ENCODE measurements at regions not wholly inside any gene's neighbourhood (a gene's known extent, or its start where the extent isn't known, plus 50 kb on each side); places are given as distances from the start of the nearest gene placed in this dataset.
A peak's percentile ranks its signal among the peaks of the same experiment; 100 is the strongest.

DNA sequence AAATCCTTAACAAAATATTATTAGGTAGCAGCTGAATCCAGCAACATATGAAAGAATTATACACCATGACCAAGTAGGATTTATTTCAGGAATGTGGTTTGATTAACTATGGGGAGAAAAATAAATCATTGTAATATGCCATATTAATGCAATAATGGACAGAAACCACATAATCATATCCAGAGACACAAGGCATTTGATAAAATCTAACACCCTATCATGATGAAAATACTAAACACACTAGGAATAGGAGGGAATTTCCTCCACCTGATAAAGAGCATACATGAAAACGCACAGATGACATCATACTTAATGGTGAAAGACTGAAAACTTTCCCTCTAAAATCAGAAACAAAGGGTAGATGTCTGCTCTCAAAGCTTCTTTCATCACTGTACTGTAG is 238.9 kb downstream of the PHLDA1 start:
- no peak for FAIRE-seq
- CTCF ChIA-PET (ENCODE audit: low intra/inter-chr PET ratio, low total read pairs) = no interaction called here

DNA sequence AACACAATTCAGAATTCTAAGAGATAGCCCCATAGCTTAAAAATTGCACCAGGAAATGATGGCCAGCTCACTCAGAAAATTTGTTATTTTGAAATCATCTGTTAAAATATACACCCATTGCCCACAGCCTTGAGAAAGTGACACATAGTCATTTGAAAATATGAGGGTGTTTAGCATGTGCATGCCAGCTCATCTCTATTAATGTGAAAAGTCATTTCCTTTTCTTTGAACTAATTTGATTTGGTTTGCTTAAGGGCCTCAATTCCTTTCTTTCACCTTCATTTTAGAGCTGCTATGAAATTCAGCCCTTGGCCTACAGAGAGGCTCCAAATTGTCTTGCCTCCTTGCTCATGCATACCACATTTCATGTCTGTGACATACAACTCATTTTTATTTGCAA is 241.4 kb downstream of the PHLDA1 start:
- DNase-seq (ENCODE audit: low spot score) = no peak
- no peak overlapping the region for H3K4me3 ChIP-seq (replicated peaks in 1 of 3; ENCODE audit: insufficient read depth in 1 of 3, low read depth in 2 of 3, low read length in 3 of 3)
- H3K27me3 ChIP-seq (ENCODE audit: control insufficient read depth in 1 of 2, insufficient read depth in 2 of 2, low read length in 2 of 2) = no peaks in the 10 kb centered on the region
- H3K9ac ChIP-seq (ENCODE audit: insufficient read depth, low read depth, low read length) = no peak overlapping the region
- H3K27ac ChIP-seq (ENCODE audit: extremely low read length, insufficient read depth, low read length) = no peak overlapping the region
- H3K79me2 ChIP-seq (ENCODE audit: insufficient read depth, low read length) = no peaks in the 10 kb centered on the region
- BruUV-seq (replicated peaks) = no TSS peak
- H3K9me3 ChIP-seq (ENCODE audit: low read length) = no peaks in the 10 kb centered on the region
- H3K4me1 ChIP-seq (ENCODE audit: insufficient read depth, low read length) = peaks cover under 1% of the 10 kb centered on the region
- H4K20me1 ChIP-seq (ENCODE audit: insufficient read depth, low read length) = no peaks in the 10 kb centered on the region
- ATAC-seq = no peak
- ChIA-PET CTCF (ENCODE audit: low intra/inter-chr PET ratio, low total read pairs) (no interaction called here), POLR2A (no interaction called here)
- intact Hi-C loops (cut with micrococcal nuclease; ENCODE audit: unreplicated experiment) = no loop called here
- FAIRE-seq = no peak
- in situ Hi-C loops (cut with HindIII; ENCODE audit: extremely low pct_ligation_motif_present, low pct_unique_long_range_greater_than_20kb) = no loop called here
- no peak overlapping the region for H2AFZ ChIP-seq (ENCODE audit: low read length)
- no peaks in the 10 kb centered on the region for H3K36me3 ChIP-seq (replicated peaks in 1 of 2; ENCODE audit: control insufficient read depth in 1 of 2, insufficient read depth in 2 of 2, low read length in 2 of 2)
- H3K4me2 ChIP-seq (ENCODE audit: low read depth, low read length) = no peak overlapping the region
- no peak for TF ChIP-seq THYN1 (CRISPR knock-in tag; IDR thresholded peaks at IDR 0.05; ENCODE audit: borderline replicate concordance, low read depth)
- TF ChIP-seq ZKSCAN1 (IDR thresholded peaks at IDR 0.05; ENCODE audit: low read length) = no peak
- TF ChIP-seq KLF11 (CRISPR knock-in tag; IDR thresholded peaks at IDR 0.05) = no peak
- no peak for TF ChIP-seq KLF12 (CRISPR knock-in tag; IDR thresholded peaks at IDR 0.05; ENCODE audit: borderline replicate concordance)
- no peak for TF ChIP-seq FOXK1 (CRISPR knock-in tag; IDR thresholded peaks at IDR 0.05; ENCODE audit: borderline replicate concordance, low read depth)
- TF ChIP-seq SMAD3 (CRISPR knock-in tag; IDR thresholded peaks at IDR 0.05) = no peak
- TF ChIP-seq RAD51 (IDR thresholded peaks at IDR 0.05; ENCODE audit: borderline replicate concordance) = no peak
- no peak for TF ChIP-seq KMT2B (CRISPR knock-in tag; IDR thresholded peaks at IDR 0.05)

More for the DNA sequence above, 238.9 kb downstream of the PHLDA1 start:
- Histone ChIP-seq H3K9me3 (ENCODE audit: low read length) (no peaks in the 10 kb centered on the region), H3K4me2 (ENCODE audit: low read depth, low read length) (no peak overlapping the region), H3K27me3 (ENCODE audit: control insufficient read depth in 1 of 2, insufficient read depth in 2 of 2, low read length in 2 of 2) (no peaks in the 10 kb centered on the region), H3K9ac (ENCODE audit: insufficient read depth, low read depth, low read length) (no peak overlapping the region), H3K4me3 (replicated peaks in 1 of 3; ENCODE audit: insufficient read depth in 1 of 3, low read depth in 2 of 3, low read length in 3 of 3) (no peak overlapping the region), H3K79me2 (ENCODE audit: insufficient read depth, low read length) (no peaks in the 10 kb centered on the region), H4K20me1 (ENCODE audit: insufficient read depth, low read length) (no peaks in the 10 kb centered on the region), H3K4me1 (ENCODE audit: insufficient read depth, low read length) (peaks cover 3% of the 10 kb centered on the region), H2AFZ (ENCODE audit: low read length) (no peak overlapping the region), H3K27ac (ENCODE audit: extremely low read length, insufficient read depth, low read length) (no peak overlapping the region), H3K36me3 (replicated peaks in 1 of 2; ENCODE audit: control insufficient read depth in 1 of 2, insufficient read depth in 2 of 2, low read length in 2 of 2) (no peaks in the 10 kb centered on the region)
- POLR2A ChIA-PET = no interaction called here
- BruUV-seq (replicated peaks) = no TSS peak
- DNase-seq (ENCODE audit: low spot score) (no peak), ATAC-seq (no peak)
- in situ Hi-C loops (cut with HindIII; ENCODE audit: extremely low pct_ligation_motif_present, low pct_unique_long_range_greater_than_20kb) (no loop called here), intact Hi-C loops (cut with micrococcal nuclease; ENCODE audit: unreplicated experiment) (no loop called here)
- TF ChIP-seq ZNF432 (CRISPR knock-in tag; IDR thresholded peaks at IDR 0.05; ENCODE audit: borderline replicate concordance) (no peak), KLF11 (CRISPR knock-in tag; IDR thresholded peaks at IDR 0.05) (no peak), SMARCE1 (IDR thresholded peaks at IDR 0.05; ENCODE audit: borderline replicate concordance) (no peak), SRY (CRISPR knock-in tag; IDR thresholded peaks at IDR 0.05) (no peak), ATF7 (IDR thresholded peaks at IDR 0.05) (peak; percentile 91), ATF7 (CRISPR knock-in tag; IDR thresholded peaks at IDR 0.05) (no peak), NBN (conservative IDR thresholded peaks at IDR 0.05) (no peak)
- TF ChIP-seq, protein P1, sequence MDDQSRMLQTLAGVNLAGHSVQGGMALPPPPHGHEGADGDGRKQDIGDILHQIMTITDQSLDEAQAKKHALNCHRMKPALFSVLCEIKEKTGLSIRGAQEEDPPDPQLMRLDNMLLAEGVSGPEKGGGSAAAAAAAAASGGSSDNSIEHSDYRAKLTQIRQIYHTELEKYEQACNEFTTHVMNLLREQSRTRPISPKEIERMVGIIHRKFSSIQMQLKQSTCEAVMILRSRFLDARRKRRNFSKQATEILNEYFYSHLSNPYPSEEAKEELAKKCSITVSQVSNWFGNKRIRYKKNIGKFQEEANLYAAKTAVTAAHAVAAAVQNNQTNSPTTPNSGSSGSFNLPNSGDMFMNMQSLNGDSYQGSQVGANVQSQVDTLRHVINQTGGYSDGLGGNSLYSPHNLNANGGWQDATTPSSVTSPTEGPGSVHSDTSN (CRISPR knock-in tag; IDR thresholded peaks at IDR 0.05; ENCODE audit: borderline replicate concordance) = no peak
- WGBS (ENCODE audit: low lambda C conversion rate) = 40% methylated on average over 1 of the region's 1 CpG
